ENCODE measurements at regions not wholly inside any gene's neighbourhood (a gene's known extent, or its start where the extent isn't known, plus 50 kb on each side); places are given as distances from the start of the nearest gene placed in this dataset.

DNA sequence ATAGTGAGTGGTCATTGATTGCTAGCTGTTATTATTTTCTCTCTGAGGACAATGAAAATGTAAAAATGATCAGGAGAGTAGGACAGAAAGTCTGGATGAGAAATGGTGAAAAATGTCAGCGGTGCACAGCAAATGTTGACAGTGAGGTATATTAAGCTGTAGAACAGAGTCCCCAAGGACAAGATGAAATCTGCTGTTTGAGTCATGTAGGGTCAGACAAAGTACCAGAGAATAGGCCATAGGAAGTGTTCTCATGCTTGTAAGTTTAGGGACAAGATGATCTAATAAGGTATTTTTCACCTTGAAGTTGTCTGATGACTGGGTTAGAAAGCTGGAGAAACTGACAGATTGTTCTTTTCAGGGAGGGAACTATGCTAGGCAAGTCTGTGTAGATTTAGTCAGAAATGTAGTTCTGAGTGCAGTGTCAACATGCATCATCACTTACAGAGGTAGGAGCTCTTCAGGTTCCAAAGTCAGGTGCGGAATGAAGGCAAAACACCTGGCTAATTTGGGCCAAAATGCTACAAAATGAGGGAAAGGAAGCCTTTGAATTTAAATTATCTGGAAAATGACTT, 369.3 kb downstream of the DLEU7 start:
- TF ChIP-seq, protein P1, sequence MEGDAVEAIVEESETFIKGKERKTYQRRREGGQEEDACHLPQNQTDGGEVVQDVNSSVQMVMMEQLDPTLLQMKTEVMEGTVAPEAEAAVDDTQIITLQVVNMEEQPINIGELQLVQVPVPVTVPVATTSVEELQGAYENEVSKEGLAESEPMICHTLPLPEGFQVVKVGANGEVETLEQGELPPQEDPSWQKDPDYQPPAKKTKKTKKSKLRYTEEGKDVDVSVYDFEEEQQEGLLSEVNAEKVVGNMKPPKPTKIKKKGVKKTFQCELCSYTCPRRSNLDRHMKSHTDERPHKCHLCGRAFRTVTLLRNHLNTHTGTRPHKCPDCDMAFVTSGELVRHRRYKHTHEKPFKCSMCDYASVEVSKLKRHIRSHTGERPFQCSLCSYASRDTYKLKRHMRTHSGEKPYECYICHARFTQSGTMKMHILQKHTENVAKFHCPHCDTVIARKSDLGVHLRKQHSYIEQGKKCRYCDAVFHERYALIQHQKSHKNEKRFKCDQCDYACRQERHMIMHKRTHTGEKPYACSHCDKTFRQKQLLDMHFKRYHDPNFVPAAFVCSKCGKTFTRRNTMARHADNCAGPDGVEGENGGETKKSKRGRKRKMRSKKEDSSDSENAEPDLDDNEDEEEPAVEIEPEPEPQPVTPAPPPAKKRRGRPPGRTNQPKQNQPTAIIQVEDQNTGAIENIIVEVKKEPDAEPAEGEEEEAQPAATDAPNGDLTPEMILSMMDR (IDR thresholded peaks at IDR 0.05), result no peak
- Mint-ChIP-seq H3K27ac (no peak overlapping the region), H3K27me3 (peaks cover 6% of the 10 kb centered on the region), H3K36me3 (ENCODE audit: low read depth) (no peaks in the 10 kb centered on the region), H3K9me3 (no peaks in the 10 kb centered on the region), H3K4me3 (no peak overlapping the region), H3K4me1 (ENCODE audit: low read depth) (no peaks in the 10 kb centered on the region)
- ATAC-seq, result no peak
- intact Hi-C loops (cut with micrococcal nuclease), result no loop called here
- no peak for DNase-seq
- ChIA-PET POLR2A (interaction anchor here (0.6 kb wide), 1 partner anchor 32 kb away, joined by 3 read pairs; no protein-coding TSS in a partner anchor), CTCF (no interaction called here)

DNA sequence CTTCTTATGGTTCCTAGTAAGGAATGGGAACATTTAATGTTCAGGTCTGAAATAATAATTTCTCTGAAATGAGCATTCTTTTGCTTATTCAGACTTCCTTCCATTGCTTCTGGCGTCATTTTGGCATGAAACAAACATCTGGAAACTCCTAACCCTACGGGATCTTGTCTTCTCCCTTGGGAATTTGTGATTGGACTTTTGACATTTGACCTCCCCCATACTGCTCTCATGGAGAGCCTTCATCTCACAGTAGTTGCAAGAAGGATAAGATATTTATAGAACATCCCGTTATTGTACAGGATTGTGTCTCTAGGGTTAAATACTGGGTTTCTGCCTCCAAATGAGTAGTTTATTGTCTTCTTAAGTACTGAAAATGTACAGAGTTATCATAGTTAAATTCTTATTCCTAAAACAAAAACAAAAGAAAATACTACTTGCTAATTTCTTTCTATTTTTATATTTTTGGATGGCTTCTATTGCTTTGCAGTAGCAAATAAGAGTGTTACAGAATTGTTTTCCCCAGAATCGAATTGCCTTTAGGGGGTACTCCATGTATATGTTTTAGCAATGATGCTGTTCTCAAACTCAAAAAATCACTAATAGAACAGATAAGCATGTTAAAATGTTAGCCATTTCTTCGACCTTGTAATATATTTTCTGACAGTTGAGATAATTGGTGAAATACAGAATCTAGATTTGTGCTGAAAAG, 366.8 kb downstream of the DLEU7 start:
- H3K4me3 Mint-ChIP-seq, result no peak overlapping the region
- H3K27ac Mint-ChIP-seq, result no peak overlapping the region
- intact Hi-C loops (cut with micrococcal nuclease), result no loop called here
- ATAC-seq (no peak), DNase-seq (no peak)
- no peaks in the 10 kb centered on the region for H3K4me1 Mint-ChIP-seq (ENCODE audit: low read depth)
- CTCF ChIA-PET, result no interaction called here
- POLR2A ChIA-PET, result interaction anchor here (0.6 kb wide), 1 partner anchor 350 kb away, joined by 4 read pairs; no protein-coding TSS in a partner anchor
- TF ChIP-seq, protein P1 (IDR thresholded peaks at IDR 0.05), result no peak
- no peaks in the 10 kb centered on the region for H3K36me3 Mint-ChIP-seq (ENCODE audit: low read depth)
- peaks cover 3% of the 10 kb centered on the region for H3K27me3 Mint-ChIP-seq
- no peaks in the 10 kb centered on the region for H3K9me3 Mint-ChIP-seq

DNA sequence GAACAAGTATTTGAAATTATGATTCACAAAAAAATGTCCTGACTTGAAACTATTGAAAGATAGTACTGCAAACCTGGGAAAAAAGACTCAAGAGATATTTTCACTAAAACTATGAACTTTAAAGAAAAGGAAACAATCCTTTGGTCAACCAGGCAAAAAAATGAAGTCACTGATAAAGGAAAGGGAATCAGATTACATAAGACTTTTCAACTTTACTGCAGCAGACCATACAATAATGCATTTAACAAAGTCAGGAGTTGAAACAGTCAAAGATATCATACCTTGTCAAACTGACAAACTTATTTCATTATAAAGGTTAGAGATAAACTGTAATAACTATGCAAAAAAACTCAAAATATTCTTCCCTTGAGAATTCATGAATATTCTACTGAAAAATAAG, 361.6 kb downstream of the DLEU7 start:
- no peak for DNase-seq
- Mint-ChIP-seq H3K27ac (no peak overlapping the region), H3K36me3 (ENCODE audit: low read depth) (no peaks in the 10 kb centered on the region), H3K4me1 (ENCODE audit: low read depth) (no peaks in the 10 kb centered on the region), H3K4me3 (no peak overlapping the region), H3K9me3 (no peaks in the 10 kb centered on the region), H3K27me3 (peaks cover 6% of the 10 kb centered on the region)
- TF ChIP-seq, protein P1 (IDR thresholded peaks at IDR 0.05), result no peak
- no peak for ATAC-seq
- POLR2A ChIA-PET, result no interaction called here
- intact Hi-C loops (cut with micrococcal nuclease), result no loop called here
- CTCF ChIA-PET, result no interaction called here

DNA sequence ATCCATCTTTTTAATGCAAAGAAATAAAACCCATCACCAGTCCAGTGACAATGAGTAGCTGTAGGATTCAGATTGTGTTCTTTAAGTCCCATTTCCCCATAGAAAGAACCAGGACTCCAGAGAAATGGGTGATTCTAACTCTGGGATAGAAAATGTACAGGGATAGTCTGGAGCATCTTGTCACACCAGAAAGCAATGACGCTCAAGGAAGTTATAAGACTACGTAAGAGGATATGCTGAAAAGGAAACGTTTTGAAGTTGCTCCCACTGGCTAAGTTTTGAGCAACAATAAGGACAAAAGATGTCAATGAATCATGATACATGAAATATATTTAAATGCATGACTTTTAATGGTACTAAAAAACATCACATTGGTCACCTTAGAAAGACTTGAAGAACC, 360.1 kb downstream of the DLEU7 start:
- Mint-ChIP-seq H3K4me3 (no peak overlapping the region), H3K4me1 (ENCODE audit: low read depth) (no peaks in the 10 kb centered on the region), H3K27me3 (peaks cover 5% of the 10 kb centered on the region), H3K9me3 (no peaks in the 10 kb centered on the region), H3K36me3 (ENCODE audit: low read depth) (no peaks in the 10 kb centered on the region), H3K27ac (no peak overlapping the region)
- TF ChIP-seq, protein P1 (IDR thresholded peaks at IDR 0.05), result no peak
- ATAC-seq (no peak), DNase-seq (no peak)
- CTCF ChIA-PET, result no interaction called here
- intact Hi-C loops (cut with micrococcal nuclease), result no loop called here
- POLR2A ChIA-PET, result no interaction called here

DNA sequence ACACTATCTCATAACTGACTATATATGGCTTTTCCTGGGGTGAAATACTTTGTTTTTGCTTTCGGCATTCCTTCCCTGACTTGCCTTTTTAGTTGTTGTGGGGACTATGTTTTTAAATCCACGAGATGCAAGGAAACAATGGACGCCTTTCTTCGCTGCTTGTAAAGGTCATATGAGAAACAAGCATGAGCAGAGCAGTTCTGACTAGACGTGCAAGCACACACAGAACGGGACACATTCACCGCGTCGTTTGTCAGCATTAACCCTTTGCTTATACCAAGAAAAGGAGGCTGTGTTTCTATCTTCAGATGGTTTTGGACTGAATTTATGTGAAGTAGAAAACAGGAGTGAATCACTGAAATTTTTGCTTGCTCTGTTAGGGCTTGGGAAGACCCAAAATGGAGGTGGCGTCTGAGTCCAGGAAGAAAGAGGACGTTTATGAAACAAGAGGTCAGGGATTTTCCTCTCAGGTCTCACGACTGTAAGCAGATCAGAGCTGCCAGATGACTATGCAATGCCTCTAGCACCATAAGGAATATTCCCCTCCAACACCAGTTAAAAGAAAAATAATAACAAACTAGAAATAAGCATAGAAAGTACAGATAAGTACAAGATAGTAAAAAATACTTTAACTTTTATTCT, 358.9 kb downstream of the DLEU7 start:
- Mint-ChIP-seq H3K27me3 (peaks cover 4% of the 10 kb centered on the region), H3K36me3 (ENCODE audit: low read depth) (no peaks in the 10 kb centered on the region), H3K4me3 (no peak overlapping the region), H3K27ac (no peak overlapping the region), H3K9me3 (no peaks in the 10 kb centered on the region), H3K4me1 (ENCODE audit: low read depth) (no peaks in the 10 kb centered on the region)
- intact Hi-C loops (cut with micrococcal nuclease), result no loop called here
- ATAC-seq (no peak), DNase-seq (no peak)
- ChIA-PET CTCF (no interaction called here), POLR2A (no interaction called here)
- TF ChIP-seq, protein P1 (IDR thresholded peaks at IDR 0.05), result no peak
